Mammary epithelial cell (primary cell): ENCODE measurements at regions not wholly inside any gene's neighbourhood (a gene's known extent, or its start where the extent isn't known, plus 50 kb on each side); places are given as distances from the start of the nearest gene placed in this dataset.

Source experiments
- EZH2 ChIP-seq: IDR thresholded peaks from 2 replicates; pipeline ENCODE4 v1.6.1; 2012; ENCODE audit warnings: low read length, inconsistent platforms, borderline replicate concordance
- TF ChIP-seq, protein P1 (sequence below), 2 donors: IDR thresholded peaks in 1 of 2; conservative IDR thresholded peaks in 1 of 2; 2 replicates each; pipeline ENCODE4 v1.5.1; 2011 to 2012; ENCODE audit warnings: inconsistent platforms in 2 of 2, low read length in 2 of 2, mild to moderate bottlenecking in 2 of 2, control low read depth in 1 of 2, low read depth in 1 of 2; ENCODE audit not compliant: insufficient read depth in 1 of 2; ENCODE audit errors: extremely low read depth in 1 of 2

DNA sequence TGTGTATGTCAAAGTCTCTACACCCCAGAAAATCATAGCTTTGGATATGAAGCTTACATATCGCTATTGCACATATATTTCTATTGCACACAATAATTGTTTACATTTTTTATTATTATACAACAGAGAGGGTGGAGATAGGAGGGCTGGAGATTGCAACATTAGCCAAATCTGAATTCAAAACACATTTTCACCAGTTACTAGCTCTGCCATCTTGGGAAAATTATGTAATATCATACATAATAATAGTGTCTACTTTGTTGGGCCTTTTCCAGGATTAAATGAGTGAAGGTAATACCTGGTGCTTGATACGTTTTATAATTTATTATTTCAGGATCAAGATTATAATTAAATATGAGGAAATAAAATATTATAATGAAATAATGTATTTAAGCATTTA lies 507.4 kb upstream of the TBX3 start:
- TF ChIP-seq, protein P1, sequence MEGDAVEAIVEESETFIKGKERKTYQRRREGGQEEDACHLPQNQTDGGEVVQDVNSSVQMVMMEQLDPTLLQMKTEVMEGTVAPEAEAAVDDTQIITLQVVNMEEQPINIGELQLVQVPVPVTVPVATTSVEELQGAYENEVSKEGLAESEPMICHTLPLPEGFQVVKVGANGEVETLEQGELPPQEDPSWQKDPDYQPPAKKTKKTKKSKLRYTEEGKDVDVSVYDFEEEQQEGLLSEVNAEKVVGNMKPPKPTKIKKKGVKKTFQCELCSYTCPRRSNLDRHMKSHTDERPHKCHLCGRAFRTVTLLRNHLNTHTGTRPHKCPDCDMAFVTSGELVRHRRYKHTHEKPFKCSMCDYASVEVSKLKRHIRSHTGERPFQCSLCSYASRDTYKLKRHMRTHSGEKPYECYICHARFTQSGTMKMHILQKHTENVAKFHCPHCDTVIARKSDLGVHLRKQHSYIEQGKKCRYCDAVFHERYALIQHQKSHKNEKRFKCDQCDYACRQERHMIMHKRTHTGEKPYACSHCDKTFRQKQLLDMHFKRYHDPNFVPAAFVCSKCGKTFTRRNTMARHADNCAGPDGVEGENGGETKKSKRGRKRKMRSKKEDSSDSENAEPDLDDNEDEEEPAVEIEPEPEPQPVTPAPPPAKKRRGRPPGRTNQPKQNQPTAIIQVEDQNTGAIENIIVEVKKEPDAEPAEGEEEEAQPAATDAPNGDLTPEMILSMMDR (conservative IDR thresholded peaks at IDR 0.05 in 1 of 2, IDR thresholded peaks at IDR 0.05 in 1 of 2; ENCODE audit: extremely low read depth in 1 of 2, insufficient read depth in 1 of 2, low read depth in 1 of 2, low read length in 2 of 2), result no peak
- TF ChIP-seq EZH2, result no peak
